BJ (cell line): ENCODE measurements at regions not wholly inside any gene's neighbourhood (a gene's known extent, or its start where the extent isn't known, plus 50 kb on each side); places are given as distances from the start of the nearest gene placed in this dataset.

Source experiments
- CTCF ChIA-PET: fragments of 350-600 bp; formaldehyde crosslinking; extraction: SDS; loops from one replicate; lab custom pipeline; 2021; ENCODE audit warnings: antibody characterized with exemption, inconsistent platforms; lab: Yijun Ruan, JAX
- POLR2A ChIA-PET: fragments of 300-600 bp; sonication (Branson Sonifier 250); formaldehyde crosslinking; extraction: SDS; loops from one replicate; lab custom pipeline; 2021; ENCODE audit warnings: antibody characterized with exemption; lab: Charles Lee
- DNase-seq: peaks from one replicate; pipeline ENCODE4 v3.0.0-alpha.2; 2011; ENCODE audit warnings: low read depth
- H3K27me3 ChIP-seq: 2 replicates; pipeline ENCODE4 v1.6.0; 2011; ENCODE audit warnings: low read length; ENCODE audit not compliant: control insufficient read depth, insufficient read depth
- H3K36me3 ChIP-seq: 2 replicates; pipeline ENCODE4 v1.5.1; 2011; ENCODE audit warnings: low read length; ENCODE audit not compliant: control insufficient read depth, insufficient read depth
- H3K4me3 ChIP-seq: 2 replicates; pipeline ENCODE4 v1.5.1; 2011; ENCODE audit warnings: low read depth, mild to moderate bottlenecking, control low read depth, low read length
- CTCF ChIP-seq: IDR thresholded peaks from 2 replicates; pipeline ENCODE4 v1.5.1; 2011; ENCODE audit warnings: low read depth, mild to moderate bottlenecking, control low read depth, inconsistent platforms, low read length, moderate library complexity; ENCODE audit not compliant: insufficient read depth

DNA sequence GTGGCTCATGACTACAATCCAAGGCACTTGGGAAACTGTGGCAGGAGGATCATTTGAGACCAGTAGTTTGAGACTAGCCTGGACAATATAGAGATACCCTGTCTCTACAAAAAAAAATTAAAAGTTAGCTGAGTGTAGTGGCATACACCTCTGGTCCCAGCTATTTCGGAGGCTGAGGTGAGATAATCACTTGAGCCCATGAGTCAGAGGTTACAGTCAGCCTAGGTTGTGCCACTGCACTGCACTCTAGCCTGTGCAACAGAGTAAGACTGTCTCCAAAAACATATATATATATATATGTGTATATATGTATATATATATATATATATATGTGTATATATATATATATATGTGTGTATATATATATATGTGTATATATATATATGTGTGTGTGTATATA, 890.8 kb downstream of the NLGN4Y start:
- ChIA-PET POLR2A (no interaction called here), CTCF (no interaction called here)
- no peak for TF ChIP-seq CTCF
- Histone ChIP-seq H3K36me3 (no peaks in the 10 kb centered on the region), H3K27me3 (no peaks in the 10 kb centered on the region), H3K4me3 (no peak overlapping the region)
- no peak for DNase-seq

DNA sequence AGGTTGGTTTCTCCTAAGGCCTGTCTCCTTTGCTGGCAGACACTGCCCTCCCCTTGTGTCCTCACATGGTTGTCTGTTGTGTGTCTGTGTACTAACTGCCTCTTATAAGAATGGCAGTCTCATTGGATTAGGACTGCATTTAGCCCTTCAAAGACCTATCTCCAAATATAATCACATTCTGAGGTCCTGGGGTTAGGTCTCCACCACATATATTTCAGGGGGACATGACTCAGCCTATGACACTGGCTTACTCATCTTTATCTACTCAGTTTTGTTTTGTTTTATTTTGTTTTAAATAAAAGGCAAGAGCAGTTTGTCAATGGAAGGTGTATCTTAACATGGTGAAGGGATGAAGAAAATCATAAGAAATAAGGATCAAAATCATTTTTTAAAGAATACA, 894.3 kb downstream of the NLGN4Y start:
- POLR2A ChIA-PET, result no interaction called here
- CTCF ChIA-PET, result no interaction called here
- no peak for DNase-seq
- Histone ChIP-seq H3K27me3 (no peaks in the 10 kb centered on the region), H3K4me3 (no peak overlapping the region), H3K36me3 (no peaks in the 10 kb centered on the region)
- TF ChIP-seq CTCF, result no peak

GRCh38 chrY:15424665-15425132, 900.4 kb downstream of the NLGN4Y start:
- H3K4me3 ChIP-seq, result peak overlapping the region; percentile 36
- H3K27me3 ChIP-seq, result no peaks in the 10 kb centered on the region
- no peaks in the 10 kb centered on the region for H3K36me3 ChIP-seq
- CTCF ChIA-PET, result interaction anchor here (0.8 kb wide), 1 partner anchor 9 kb away, joined by 3 read pairs; no protein-coding TSS in a partner anchor
- DNase-seq, result no peak
- POLR2A ChIA-PET, result no interaction called here
- no peak for TF ChIP-seq CTCF

- H3K4me3 ChIP-seq, result no peak overlapping the region
- POLR2A ChIA-PET, result no interaction called here
- CTCF ChIA-PET, result no interaction called here
- DNase-seq, result no peak
- no peaks in the 10 kb centered on the region for H3K36me3 ChIP-seq
- H3K27me3 ChIP-seq, result no peaks in the 10 kb centered on the region
- TF ChIP-seq CTCF, result no peak
Measured at GRCh38 chrY:15440021-15440695, 915.8 kb downstream of the NLGN4Y start.

DNA sequence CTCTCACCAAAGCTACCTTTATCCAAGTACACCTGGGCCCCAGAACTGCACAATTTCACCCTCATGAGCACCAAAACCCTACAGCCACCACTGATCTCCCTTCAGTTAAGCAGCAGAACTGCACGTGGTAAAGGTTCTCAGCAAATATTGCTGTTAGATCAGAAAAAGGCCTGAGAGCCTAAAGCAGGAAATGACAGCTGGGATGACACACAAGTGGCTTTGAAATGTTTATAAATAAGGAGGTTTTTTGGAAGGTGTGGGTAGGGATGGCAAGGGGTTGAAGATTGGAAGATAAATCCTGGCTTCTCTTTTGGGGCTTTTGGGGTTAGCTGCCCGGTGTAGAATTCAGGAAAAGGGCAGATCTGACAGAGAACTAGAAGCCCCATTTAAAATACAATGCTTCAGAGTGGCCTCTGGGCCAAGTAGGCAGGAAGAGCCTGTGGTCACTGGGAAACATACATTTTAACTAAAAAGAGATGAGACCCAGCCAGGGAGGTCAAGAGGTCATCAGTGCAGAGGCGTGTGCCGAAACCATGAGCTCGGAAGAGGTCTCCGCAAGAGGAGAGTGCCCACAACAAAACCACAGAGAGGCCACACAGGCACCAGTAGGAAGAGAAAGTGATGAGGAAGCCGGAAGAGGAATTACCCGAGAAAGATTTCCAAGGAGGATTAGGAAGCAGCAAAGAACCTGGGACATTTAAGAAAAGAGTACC, 916.5 kb downstream of the NLGN4Y start:
- TF ChIP-seq CTCF, result no peak
- POLR2A ChIA-PET, result interaction anchor here (0.5 kb wide), 1 partner anchor 44 kb away, joined by 4 read pairs; no protein-coding TSS in a partner anchor
- H3K4me3 ChIP-seq, result no peak overlapping the region
- H3K36me3 ChIP-seq, result no peaks in the 10 kb centered on the region
- CTCF ChIA-PET, result no interaction called here
- DNase-seq, result no peak
- no peaks in the 10 kb centered on the region for H3K27me3 ChIP-seq
